K562 (cell line): ENCODE measurements at regions not wholly inside any gene's neighbourhood (a gene's known extent, or its start where the extent isn't known, plus 50 kb on each side); places are given as distances from the start of the nearest gene placed in this dataset.

Experiments used
- ATAC-seq: fragments of 200-7000 bp; cut with Tn5 transposase; 3 replicates; pipeline ENCODE4 v1.9.1; 2020; ENCODE audit warnings: moderate library complexity
- BruUV-seq: library from RNA; stranded (reverse); fragments of 400-500 nt; replicated peaks from 2 replicates; lab custom pipeline; 2021; lab: Mats Ljungman, UMichigan
- CTCF ChIA-PET: fragments of 300-600 bp; formaldehyde crosslinking; extraction: SDS; loops from one replicate; lab custom pipeline; 2021; ENCODE audit warnings: low intra/inter-chr PET ratio; lab: Yijun Ruan, JAX
- POLR2A ChIA-PET: fragments of 300-600, 350-650 bp; sonication (Branson Sonifier 250); formaldehyde crosslinking; extraction: SDS; loops from one replicate; lab custom pipeline; 2021; ENCODE audit warnings: antibody characterized with exemption, inconsistent platforms; lab: Yijun Ruan, JAX
- DNase-seq, 4 experiments: peaks; one replicate each; pipeline versions ENCODE4 v3.0.0 to v3.0.0-alpha.2; 2011 to 2018; ENCODE audit warnings: low spot score in 3 of 4, mixed read lengths in 3 of 4; ENCODE audit errors: extremely low read depth in 1 of 4
- FAIRE-seq: peaks from 2 replicates; lab custom pipeline; 2011; peaks lifted over from hg19 to GRCh38; lab: Jason Lieb, UNC
- H2AFZ ChIP-seq: 2 replicates; pipeline ENCODE4 v1.6.0; 2011; ENCODE audit warnings: low read depth, low read length, control low read depth, inconsistent platforms
- H3K27ac ChIP-seq: fragments of 200-600 bp; 3 replicates; pipeline ENCODE4 v1.8.0; 2011; ENCODE audit warnings: low read depth, mild to moderate bottlenecking, control low read depth, inconsistent platforms, low read length, moderate library complexity, mixed read lengths; ENCODE audit errors: extremely low read depth
- H3K27me3 ChIP-seq, 2 experiments: fragments of 300-600 bp in 1 of 2; 2 replicates in 1 of 2; 3 replicates in 1 of 2; pipeline versions ENCODE4 v1.6.0 to v1.8.0; 2011; ENCODE audit warnings: inconsistent platforms in 2 of 2, low read length in 2 of 2, mild to moderate bottlenecking in 1 of 2, mixed read lengths in 1 of 2, moderate library complexity in 1 of 2; ENCODE audit not compliant: control insufficient read depth in 2 of 2, insufficient read depth in 2 of 2
- H3K36me3 ChIP-seq: fragments of 300-600 bp; 3 replicates; pipeline ENCODE4 v1.8.0; 2011; ENCODE audit warnings: mild to moderate bottlenecking, low read length, inconsistent platforms; ENCODE audit not compliant: control insufficient read depth, insufficient read depth
- H3K4me1 ChIP-seq, 2 experiments: fragments of 200-600 bp in 1 of 2; replicated peaks in 1 of 2; 2 replicates in 1 of 2; 3 replicates in 1 of 2; pipeline versions ENCODE4 v1.5.1 to v1.8.0; 2011; ENCODE audit warnings: inconsistent platforms in 2 of 2, low read length in 2 of 2, mild to moderate bottlenecking in 1 of 2, mixed read lengths in 1 of 2, moderate library complexity in 1 of 2; ENCODE audit not compliant: control insufficient read depth in 2 of 2, insufficient read depth in 2 of 2
- H3K4me2 ChIP-seq: 2 replicates; pipeline ENCODE4 v1.6.1; 2011; ENCODE audit warnings: low read length, control low read depth, inconsistent platforms, mixed read lengths; ENCODE audit not compliant: insufficient read depth
- H3K4me3 ChIP-seq: fragments of 200-600 bp; sonication (generic), shearing (Covaris generic); 2 replicates; pipeline ENCODE4 v1.5.1; 2016; ENCODE audit warnings: control low read depth, inconsistent platforms
- H3K79me2 ChIP-seq: fragments of 200-600 bp; 3 replicates; pipeline ENCODE4 v1.8.0; 2011; ENCODE audit warnings: low read length, inconsistent platforms; ENCODE audit not compliant: control insufficient read depth, insufficient read depth
- H3K9ac ChIP-seq, 2 experiments: 2 replicates each; pipeline versions ENCODE4 v1.6.0 to v1.6.1; 2011; ENCODE audit warnings: low read depth in 2 of 2, low read length in 2 of 2, control low read depth in 1 of 2, inconsistent platforms in 1 of 2, mild to moderate bottlenecking in 1 of 2, mixed read lengths in 1 of 2; ENCODE audit not compliant: insufficient read depth in 1 of 2
- H3K9me1 ChIP-seq: one replicate; pipeline ENCODE4 v1.6.0; 2011; ENCODE audit warnings: inconsistent platforms, mild to moderate bottlenecking, low read length, moderate library complexity; ENCODE audit not compliant: control insufficient read depth, insufficient read depth
- H3K9me3 ChIP-seq: replicated peaks from 2 replicates; pipeline ENCODE4 v1.5.1; 2011; ENCODE audit warnings: low read depth, low read length, inconsistent platforms; ENCODE audit not compliant: control insufficient read depth, insufficient read depth
- H4K20me1 ChIP-seq: replicated peaks from 2 replicates; pipeline ENCODE4 v1.6.1; 2011; ENCODE audit warnings: low read length, inconsistent platforms, mixed read lengths; ENCODE audit not compliant: control insufficient read depth, insufficient read depth
- CBFA2T2 ChIP-seq: fragments of 450-650 bp; conservative IDR thresholded peaks from 2 replicates; pipeline ENCODE4 v1.6.1; 2017; ENCODE audit warnings: mild to moderate bottlenecking
- DPF2 ChIP-seq: fragments of 450-650 bp; IDR thresholded peaks from 2 replicates; pipeline ENCODE4 v1.6.1; 2016
- E2F1 ChIP-seq: sonication (generic); formaldehyde crosslinking; IDR thresholded peaks from 2 replicates; pipeline ENCODE4 v1.8.1; 2023; ENCODE audit warnings: mild to moderate bottlenecking, missing genetic modification reagents, moderate library complexity
- ETV6 ChIP-seq, 3 experiments: fragments of 150-350 bp in 1 of 3; sonication (generic) in 1 of 3; formaldehyde crosslinking in 1 of 3; IDR thresholded peaks; 2 replicates each; pipeline versions ENCODE4 v1.6.1 to v1.8.0; 2014 to 2022; ENCODE audit warnings: borderline replicate concordance in 2 of 3, low read depth in 2 of 3, antibody characterized with exemption in 1 of 3, low read length in 1 of 3, mild to moderate bottlenecking in 1 of 3, missing genetic modification reagents in 1 of 3
- FOXK2 ChIP-seq, 2 experiments: fragments of 450-650 bp; IDR thresholded peaks in 1 of 2; conservative IDR thresholded peaks in 1 of 2; 2 replicates each; pipeline ENCODE4 v1.6.1; 2016; ENCODE audit warnings: low read depth in 2 of 2, mild to moderate bottlenecking in 1 of 2
- FOXP1 ChIP-seq: sonication (generic); formaldehyde crosslinking; IDR thresholded peaks from 2 replicates; pipeline ENCODE4 v1.8.0; 2022; ENCODE audit warnings: mild to moderate bottlenecking, missing genetic modification reagents
- KAT8 ChIP-seq: fragments of 450-650 bp; IDR thresholded peaks from 2 replicates; pipeline ENCODE4 v1.6.1; 2016; ENCODE audit warnings: low read depth, mild to moderate bottlenecking
- MEF2D ChIP-seq: conservative IDR thresholded peaks from 2 replicates; pipeline ENCODE4 v1.6.1; 2016; ENCODE audit warnings: low read depth, missing genetic modification characterization, missing compliant biosample characterization
- NFIC ChIP-seq: fragments of 450-650 bp; IDR thresholded peaks from 2 replicates; pipeline ENCODE4 v1.6.1; 2017; ENCODE audit warnings: mild to moderate bottlenecking, inconsistent platforms
- REST ChIP-seq, 2 experiments: fragments of 450-650 bp; formaldehyde crosslinking in 1 of 2; IDR thresholded peaks; 2 replicates each; pipeline versions ENCODE4 v1.4.0 to v1.6.1; 2014 to 2020; ENCODE audit warnings: mild to moderate bottlenecking in 2 of 2, borderline replicate concordance in 1 of 2, low read depth in 1 of 2
- ZKSCAN3 ChIP-seq: fragments of 250-450 bp; sonication (Bioruptor Pico); IDR thresholded peaks from 2 replicates; pipeline ENCODE4 v1.4.0; 2020
- ZNF217 ChIP-seq: sonication (generic); formaldehyde crosslinking; IDR thresholded peaks from 2 replicates; pipeline ENCODE4 v1.8.0; 2022; ENCODE audit warnings: mild to moderate bottlenecking, missing genetic modification reagents
- WGBS: fragments of 100-300 bp; shearing (Covaris generic); methylation state at CpG from one replicate; pipeline ENCODE4 v1.1.6; 2016; ENCODE audit warnings: low coverage, mixed read lengths; ENCODE audit not compliant: insufficient coverage; ENCODE audit errors: missing lambda C conversion rate; 5-methylcytosine and 5-hydroxymethylcytosine counted together
- in situ Hi-C: fragments of 300-500 bp; cut with MboI; formaldehyde crosslinking; loops from 4 replicates; pipeline ENCODE4 v1.15.0; 2018; ENCODE audit warnings: inconsistent platforms, mixed read lengths
- intact Hi-C: fragments of 100-400 bp; cut with micrococcal nuclease; formaldehyde crosslinking; loops from 2 replicates; pipeline ENCODE4 v1.14.2; 2022

GRCh38 chr20:6434131-6434530, 311.3 kb upstream of the FERMT1 start:
- no peak for DNase-seq
- no TSS peak for BruUV-seq

More at GRCh38 chr20:6434131-6434530, 311.3 kb upstream of the FERMT1 start:
- 0% methylated on average over 2 of the region's 2 CpGs for WGBS
- ATAC-seq (no peak), FAIRE-seq (no peak)
- Histone ChIP-seq H3K36me3 (no peaks in the 10 kb centered on the region), H3K9me3 (no peaks in the 10 kb centered on the region), H3K27me3 (no peaks in the 10 kb centered on the region), H3K4me2 (no peak overlapping the region), H3K4me1 (no peaks in the 10 kb centered on the region), H2AFZ (no peak overlapping the region), H3K79me2 (no peaks in the 10 kb centered on the region), H3K9me1 (no peaks in the 10 kb centered on the region), H4K20me1 (no peaks in the 10 kb centered on the region), H3K4me3 (no peak overlapping the region), H3K27ac (no peak overlapping the region), H3K9ac (no peak overlapping the region)
- TF ChIP-seq NFIC (no peak), ZNF217 (CRISPR knock-in tag) (no peak), FOXK2 (conservative IDR thresholded peaks at IDR 0.05 in 1 of 2, IDR thresholded peaks at IDR 0.05 in 1 of 2; ENCODE audit: low read depth in 2 of 2) (no peak), DPF2 (no peak), ETV6 (IDR thresholded peaks at IDR 0.05; ENCODE audit: borderline replicate concordance in 1 of 2, low read depth in 2 of 2, low read length in 1 of 2) (no peak), ETV6 (CRISPR knock-in tag; IDR thresholded peaks at IDR 0.05; ENCODE audit: borderline replicate concordance) (no peak), E2F1 (CRISPR knock-in tag) (no peak), ZKSCAN3 (CRISPR knock-in tag) (no peak), KAT8 (no peak), MEF2D (tag) (no peak), FOXP1 (CRISPR knock-in tag) (no peak), REST (IDR thresholded peaks at IDR 0.05; ENCODE audit: borderline replicate concordance) (no peak), REST (CRISPR knock-in tag; IDR thresholded peaks at IDR 0.05; ENCODE audit: low read depth) (no peak), CBFA2T2 (no peak)
- in situ Hi-C loops (no loop called here), intact Hi-C loops (no loop called here)
- CTCF ChIA-PET, result no interaction called here
- POLR2A ChIA-PET, result no interaction called here
